ENCODE measurements at regions not wholly inside any gene's neighbourhood (a gene's known extent, or its start where the extent isn't known, plus 50 kb on each side); places are given as distances from the start of the nearest gene placed in this dataset.

- TF ChIP-seq CTCF (IDR thresholded peaks at IDR 0.05) (no peak), POLR2A (IDR thresholded peaks at IDR 0.05) (no peak)
Observed at GRCh38 chr5:82663225-82663624, 385.1 kb upstream of the RPS23 start.

All from body of pancreas (tissue), 4 donors.